ENCODE measurements at regions not wholly inside any gene's neighbourhood (a gene's known extent, or its start where the extent isn't known, plus 50 kb on each side); places are given as distances from the start of the nearest gene placed in this dataset.

DNA sequence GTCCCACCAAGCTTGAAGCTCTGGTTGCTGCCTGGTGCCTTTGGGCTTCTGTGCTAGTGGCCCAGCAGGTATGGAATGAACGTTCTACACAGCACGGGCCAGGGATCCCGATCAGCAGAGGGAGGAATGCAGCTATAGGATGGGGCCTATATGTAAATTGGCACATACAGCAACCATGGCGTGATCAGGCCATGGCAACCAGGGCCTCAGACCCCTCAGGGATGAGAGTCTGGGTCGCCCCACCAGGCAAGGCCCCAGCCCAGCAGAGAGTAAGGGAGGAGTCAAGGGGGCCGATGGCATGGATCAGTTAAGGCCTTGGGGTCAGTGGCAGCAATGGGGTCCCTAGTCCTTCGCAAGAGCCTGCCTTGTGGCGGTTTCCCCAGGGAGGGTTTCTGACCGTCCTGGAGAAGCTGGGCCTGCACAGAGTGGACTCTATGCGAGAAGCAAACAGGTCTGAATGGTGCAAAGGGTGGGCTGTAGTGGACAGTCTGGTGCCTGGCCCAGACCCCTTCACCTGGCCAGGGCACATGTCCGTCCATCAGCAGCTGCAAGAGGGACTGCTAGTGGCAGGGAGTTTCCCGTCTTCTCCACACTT, 98.2 kb upstream of the SLC22A11 start:
- POLR2A ChIA-PET (ENCODE audit: unreplicated experiment) = no interaction called here
- Histone ChIP-seq H3K27ac (no peak overlapping the region), H2AFZ (no peak overlapping the region), H3K4me2 (no peak overlapping the region), H3K9me2 (ENCODE audit: insufficient read depth) (no peaks in the 10 kb centered on the region), H4K20me1 (ENCODE audit: insufficient read depth) (no peaks in the 10 kb centered on the region), H3F3A (ENCODE audit: insufficient read depth, low read depth) (no peaks in the 10 kb centered on the region), H3K79me2 (ENCODE audit: low read depth) (no peaks in the 10 kb centered on the region), H3K36me3 (ENCODE audit: low read depth) (no peaks in the 10 kb centered on the region), H3K4me1 (replicated peaks; ENCODE audit: insufficient read depth) (no peaks in the 10 kb centered on the region), H3K9me3 (ENCODE audit: insufficient read depth, low read depth) (no peaks in the 10 kb centered on the region), H3K4me3 (no peak overlapping the region), H3K27me3 (ENCODE audit: insufficient read depth, low read depth) (peaks cover 87% of the 10 kb centered on the region)
- TF ChIP-seq EZH2 (IDR thresholded peaks at IDR 0.05; ENCODE audit: low read depth) = no peak
- TF ChIP-seq CTCF (conservative IDR thresholded peaks at IDR 0.05) = no peak
- BruUV-seq (replicated peaks) = no TSS peak
- CTCF ChIA-PET = no interaction called here
- DNase-seq = no peak
- intact Hi-C loops (cut with micrococcal nuclease; ENCODE audit: unreplicated experiment) = no loop called here

DNA sequence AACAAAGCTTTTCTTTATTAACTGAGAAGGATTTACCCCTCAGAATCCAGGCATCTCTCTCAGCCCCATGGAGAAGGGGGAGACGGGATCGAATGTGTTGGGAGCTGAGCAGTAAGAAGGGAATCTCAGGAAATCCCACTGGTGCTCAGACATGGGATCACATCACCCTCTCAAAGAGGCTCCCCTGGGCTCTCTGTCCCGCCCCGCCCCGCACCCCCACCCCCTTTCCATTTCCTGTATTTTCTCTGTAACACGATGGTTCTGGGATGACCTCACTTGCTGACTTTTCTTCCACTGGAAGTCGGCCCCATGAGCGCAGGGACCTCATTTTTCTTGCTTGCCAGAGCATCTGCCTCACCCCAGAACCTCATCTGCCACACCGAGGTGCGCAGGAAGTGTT, 96.7 kb upstream of the SLC22A11 start:
- no peak overlapping the region for H2AFZ ChIP-seq
- CTCF ChIA-PET = no interaction called here
- H3K4me3 ChIP-seq = no peak overlapping the region
- peaks cover 78% of the 10 kb centered on the region for H3K27me3 ChIP-seq (ENCODE audit: insufficient read depth, low read depth)
- no peaks in the 10 kb centered on the region for H3K9me3 ChIP-seq (ENCODE audit: insufficient read depth, low read depth)
- H4K20me1 ChIP-seq (ENCODE audit: insufficient read depth) = no peaks in the 10 kb centered on the region
- H3K9me2 ChIP-seq (ENCODE audit: insufficient read depth) = no peaks in the 10 kb centered on the region
- no peaks in the 10 kb centered on the region for H3K79me2 ChIP-seq (ENCODE audit: low read depth)
- no peaks in the 10 kb centered on the region for H3K36me3 ChIP-seq (ENCODE audit: low read depth)
- H3F3A ChIP-seq (ENCODE audit: insufficient read depth, low read depth) = no peaks in the 10 kb centered on the region
- TF ChIP-seq CTCF (conservative IDR thresholded peaks at IDR 0.05) (no peak), EZH2 (IDR thresholded peaks at IDR 0.05; ENCODE audit: low read depth) (no peak)
- DNase-seq = no peak
- no peaks in the 10 kb centered on the region for H3K4me1 ChIP-seq (replicated peaks; ENCODE audit: insufficient read depth)
- H3K27ac ChIP-seq = no peak overlapping the region
- H3K4me2 ChIP-seq = no peak overlapping the region
- POLR2A ChIA-PET (ENCODE audit: unreplicated experiment) = no interaction called here
- intact Hi-C loops (cut with micrococcal nuclease; ENCODE audit: unreplicated experiment) = no loop called here
- no TSS peak for BruUV-seq (replicated peaks)

GRCh38 chr11:64459609-64460008, 96.1 kb upstream of the SLC22A11 start:
- DNase-seq = no peak
- BruUV-seq (replicated peaks) = no TSS peak

More at GRCh38 chr11:64459609-64460008, 96.1 kb upstream of the SLC22A11 start:
- H3K4me2 ChIP-seq = no peak overlapping the region
- no peaks in the 10 kb centered on the region for H3K79me2 ChIP-seq (ENCODE audit: low read depth)
- no peaks in the 10 kb centered on the region for H3K9me3 ChIP-seq (ENCODE audit: insufficient read depth, low read depth)
- no peaks in the 10 kb centered on the region for H4K20me1 ChIP-seq (ENCODE audit: insufficient read depth)
- H3K9me2 ChIP-seq (ENCODE audit: insufficient read depth) = no peaks in the 10 kb centered on the region
- no peaks in the 10 kb centered on the region for H3K4me1 ChIP-seq (replicated peaks; ENCODE audit: insufficient read depth)
- no peaks in the 10 kb centered on the region for H3F3A ChIP-seq (ENCODE audit: insufficient read depth, low read depth)
- TF ChIP-seq CTCF (conservative IDR thresholded peaks at IDR 0.05) = no peak
- no peak for TF ChIP-seq EZH2 (IDR thresholded peaks at IDR 0.05; ENCODE audit: low read depth)
- peaks cover 77% of the 10 kb centered on the region for H3K27me3 ChIP-seq (ENCODE audit: insufficient read depth, low read depth)
- H3K36me3 ChIP-seq (ENCODE audit: low read depth) = no peaks in the 10 kb centered on the region
- H3K27ac ChIP-seq = no peak overlapping the region
- POLR2A ChIA-PET (ENCODE audit: unreplicated experiment) = interaction anchor here (0.7 kb wide), 1 partner anchor 255 kb away, joined by 3 read pairs; no protein-coding TSS in a partner anchor
- intact Hi-C loops (cut with micrococcal nuclease; ENCODE audit: unreplicated experiment) = no loop called here
- no peak overlapping the region for H2AFZ ChIP-seq
- CTCF ChIA-PET = no interaction called here
- H3K4me3 ChIP-seq = no peak overlapping the region

Measured in PC-9 (cell line).